GM21737 (cell line): ENCODE measurements at regions not wholly inside any gene's neighbourhood (a gene's known extent, or its start where the extent isn't known, plus 50 kb on each side); places are given as distances from the start of the nearest gene placed in this dataset.
"Not testable (repeated sequence)": the region's sequence is repeated elsewhere in the genome, so short reads cannot be mapped to it uniquely, and the experiment has no call there.

ENCODE experiments used
- ATAC-seq: cut with Tn5 transposase; IDR thresholded peaks from one replicate; pipeline ENCODE4 v1.9.1; 2021; ENCODE audit warnings: mild to moderate bottlenecking, moderate library complexity; ENCODE audit not compliant: unreplicated experiment

DNA sequence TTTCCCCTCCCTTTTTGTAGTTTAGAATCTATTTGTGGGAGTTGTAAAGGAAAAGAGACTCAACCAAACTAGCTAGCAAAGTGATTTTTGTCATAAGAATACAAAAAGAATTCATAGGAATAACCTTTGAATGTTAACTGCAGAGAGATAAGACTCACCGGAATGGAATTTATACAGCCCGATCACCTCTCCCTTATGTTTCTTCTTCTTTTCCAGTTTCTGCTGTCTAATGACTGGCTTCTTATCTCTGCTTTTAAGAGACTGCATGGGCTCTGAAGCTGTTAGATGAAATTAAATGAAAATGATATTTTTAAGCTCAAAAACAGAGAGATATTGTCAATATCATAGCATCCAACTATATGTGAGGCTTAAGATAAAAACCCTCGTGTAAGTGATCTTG lies 1095.9 kb downstream of the REEP3 start:
- ATAC-seq, result no peak

DNA sequence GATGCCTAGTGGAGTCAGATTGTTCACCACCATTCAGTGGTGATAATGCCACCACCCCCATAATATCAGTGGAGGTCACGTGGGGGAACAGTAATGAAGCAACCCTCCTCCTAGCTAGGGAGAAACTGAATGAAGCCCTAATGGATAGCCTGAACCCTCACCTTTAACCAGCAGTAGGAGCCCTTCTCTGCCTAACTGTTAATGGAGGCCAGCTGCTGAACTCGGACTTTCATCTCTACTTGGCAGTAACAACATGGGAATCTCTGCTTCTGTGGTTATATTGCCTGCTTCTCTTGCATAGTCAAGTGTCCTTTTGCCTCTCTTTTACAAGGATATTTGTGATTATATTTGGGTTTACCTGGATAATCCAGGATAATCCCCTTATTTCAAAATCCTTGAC lies 1097.9 kb downstream of the REEP3 start:
- no peak for ATAC-seq

GRCh38 chr10:64626924-64627323 lies 1105.7 kb downstream of the REEP3 start:
- ATAC-seq, result no peak

GRCh38 chr10:64630534-64630933 lies 1109.3 kb downstream of the REEP3 start:
- ATAC-seq, result no peak

GRCh38 chr10:64635906-64636305 lies 1114.7 kb downstream of the REEP3 start:
- no peak for ATAC-seq

DNA sequence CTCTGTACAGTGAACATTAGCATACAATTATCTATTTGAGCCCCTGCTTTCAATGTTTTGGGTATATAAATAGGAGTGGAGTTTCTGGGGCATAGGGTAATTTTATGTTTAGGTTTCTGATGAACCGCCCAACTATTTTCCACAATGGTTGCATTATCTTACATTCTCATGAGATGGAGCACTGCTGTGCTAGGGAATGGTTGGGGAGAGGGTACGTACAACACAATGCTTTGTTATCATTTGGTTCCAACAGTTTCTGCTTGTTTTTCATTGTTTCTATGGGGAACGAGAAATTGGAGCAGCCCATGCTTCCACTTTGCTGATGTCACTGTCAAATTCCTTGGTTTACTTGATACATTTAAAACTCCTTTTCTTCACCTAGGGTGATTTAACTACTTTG lies 1115.3 kb downstream of the REEP3 start:
- no peak for ATAC-seq

DNA sequence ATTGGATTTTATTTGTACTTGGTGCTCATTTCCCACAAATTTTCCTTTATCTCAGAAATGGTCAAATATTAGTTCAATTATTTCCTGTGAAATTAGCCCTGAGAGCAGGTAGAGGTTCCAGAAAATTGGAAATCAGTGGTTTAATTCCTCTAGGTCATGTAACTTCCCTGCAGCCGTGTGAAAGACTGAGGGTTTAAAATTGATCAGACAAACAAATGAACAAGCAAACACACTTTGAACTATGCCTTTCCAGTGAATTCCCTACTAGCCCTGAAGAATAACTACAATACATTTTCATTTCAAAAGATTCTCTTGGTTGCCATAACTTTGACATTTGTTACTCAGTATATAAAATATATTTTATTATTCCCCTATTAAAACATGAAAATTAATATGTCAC lies 1116.7 kb downstream of the REEP3 start:
- no peak for ATAC-seq

- ATAC-seq, result no peak
These were observed 1127.7 kb downstream of the REEP3 start for GRCh38 chr10:64648915-64649314.

DNA sequence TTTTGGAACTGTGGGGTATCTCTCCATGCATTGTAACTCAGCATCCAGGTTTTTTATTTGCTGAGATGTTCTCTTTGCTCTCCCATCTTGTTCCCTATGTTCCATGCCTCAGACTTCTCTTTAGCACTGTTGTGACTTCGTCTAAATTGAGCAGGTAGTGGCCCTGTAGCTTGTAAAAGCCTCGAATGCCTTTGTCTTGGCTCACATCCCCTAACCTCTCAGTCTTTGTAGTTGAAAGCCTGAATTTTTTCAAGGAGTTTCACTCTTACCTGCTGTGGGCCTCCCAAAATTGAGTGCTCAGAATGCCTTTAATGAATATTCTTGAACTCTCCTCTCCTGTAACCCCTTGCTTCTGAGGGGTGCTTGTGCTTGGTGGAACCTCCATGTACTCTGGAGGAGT lies 1137.3 kb downstream of the REEP3 start:
- no peak for ATAC-seq

DNA sequence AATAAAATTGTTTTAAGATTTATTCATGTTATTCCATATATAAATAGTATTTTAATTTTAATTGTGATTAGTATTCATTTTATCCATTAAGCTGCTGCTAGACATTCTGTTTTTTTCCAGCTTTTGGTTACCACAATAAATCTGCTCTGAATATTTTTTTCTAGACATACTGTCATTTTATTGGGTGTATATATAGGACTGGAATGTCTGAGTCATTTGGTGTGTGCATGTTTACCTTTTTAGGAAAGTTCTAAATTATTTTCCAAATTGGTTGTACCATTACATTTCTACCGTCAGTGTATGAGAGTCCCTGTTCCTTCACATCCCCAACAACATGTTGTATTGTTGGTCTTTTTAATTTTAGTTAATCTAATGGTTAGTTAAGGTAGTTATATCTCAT lies 1138.1 kb downstream of the REEP3 start:
- ATAC-seq, result no peak

DNA sequence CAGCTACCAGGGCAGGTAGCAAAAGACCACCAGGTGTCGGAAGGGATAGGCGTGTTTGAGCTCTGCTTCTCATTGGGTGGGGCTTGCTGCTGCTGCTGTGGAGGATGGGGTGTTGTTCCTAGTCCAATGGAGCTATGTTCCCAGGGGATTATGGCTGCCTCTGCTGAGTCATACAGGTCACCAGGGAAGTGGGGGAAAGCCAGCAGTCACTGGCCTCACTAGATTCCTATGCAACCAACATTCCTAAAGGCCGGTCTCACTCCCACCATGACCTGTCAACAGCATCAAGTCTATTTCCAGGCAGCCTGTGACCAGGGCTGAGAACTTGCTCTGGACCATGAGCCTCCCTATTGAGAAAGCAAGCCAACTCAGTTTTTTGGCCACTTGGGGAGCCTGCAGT lies 1160.8 kb downstream of the REEP3 start:
- no peak for ATAC-seq

GRCh38 chr10:64690194-64690593 lies 1169.0 kb downstream of the REEP3 start:
- no peak for ATAC-seq

DNA sequence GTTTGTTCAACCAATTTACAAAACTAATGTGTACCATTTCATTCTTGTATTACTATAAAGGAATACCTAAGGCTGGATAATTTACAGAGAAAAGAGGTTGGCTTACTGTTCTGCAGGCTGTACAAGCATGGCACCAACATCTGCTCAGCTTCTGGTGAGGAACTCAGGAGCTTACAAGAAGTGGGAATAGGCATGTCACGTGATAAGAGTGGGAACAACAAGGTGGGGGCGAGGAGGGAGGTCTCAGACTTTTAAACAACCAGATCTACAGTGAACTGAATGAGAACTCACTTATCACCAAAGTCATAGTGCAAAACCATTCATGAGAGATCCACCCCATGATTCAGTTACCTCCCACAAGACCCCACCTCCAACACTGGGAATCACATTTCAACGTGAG lies 1178.0 kb downstream of the REEP3 start:
- no peak for ATAC-seq

GRCh38 chr10:64702086-64702485 lies 1180.9 kb downstream of the REEP3 start:
- ATAC-seq, result not testable (repeated sequence)

DNA sequence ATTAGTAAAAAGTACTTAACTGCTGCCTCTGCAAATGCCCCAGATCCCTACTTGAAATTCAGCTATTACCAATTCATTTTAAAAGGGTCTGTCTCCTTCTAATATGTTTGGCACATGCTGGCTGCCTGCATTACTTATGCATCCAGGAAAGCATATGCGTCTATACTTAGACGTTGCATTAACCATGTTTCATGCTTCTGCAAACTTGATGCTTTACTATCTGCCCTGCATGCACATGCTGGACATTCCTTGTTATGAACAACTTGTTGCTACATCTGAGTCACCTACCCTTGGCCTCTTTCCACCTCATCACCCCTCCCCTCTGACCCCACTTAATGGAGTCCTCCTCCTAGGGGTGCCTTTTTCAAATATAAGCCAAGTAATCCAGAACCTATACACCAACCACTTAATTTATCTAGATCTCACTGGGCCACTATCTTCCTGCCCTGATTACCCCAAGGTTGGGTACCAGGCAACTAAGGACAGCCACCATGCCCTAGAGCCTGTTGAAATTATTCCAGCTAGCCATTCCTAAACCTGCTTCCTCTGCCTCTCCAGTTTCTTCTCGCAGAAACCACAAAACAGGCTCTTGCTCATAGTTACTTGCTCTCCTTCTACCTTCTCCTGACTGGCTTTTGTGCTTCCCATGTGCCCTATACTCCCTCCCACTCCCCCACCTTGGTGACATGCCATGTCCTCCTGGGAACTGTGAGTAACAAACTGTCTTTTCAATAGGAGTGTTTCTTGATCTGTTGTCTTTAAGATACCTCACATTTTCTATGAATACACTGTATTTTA lies 1187.9 kb downstream of the REEP3 start:
- ATAC-seq, result no peak

DNA sequence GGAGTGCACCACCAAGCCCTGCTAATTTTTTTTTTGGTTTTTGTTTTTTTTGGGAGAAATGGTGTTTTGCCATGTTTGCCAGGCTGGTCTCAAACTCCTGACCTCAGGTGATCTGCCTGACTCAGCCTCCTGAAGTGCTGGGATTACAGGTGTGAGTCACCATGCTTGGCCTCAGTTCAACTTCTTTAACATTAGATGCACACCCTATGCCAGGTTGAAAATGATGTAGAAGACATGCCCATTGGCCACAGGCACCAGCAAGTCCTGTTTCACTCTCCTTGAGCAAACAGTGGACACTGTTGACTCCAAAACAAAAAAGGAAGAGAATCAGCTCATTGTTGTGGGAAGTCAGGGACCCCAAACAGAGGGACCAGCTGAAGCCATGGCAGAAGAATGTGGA lies 1205.3 kb downstream of the REEP3 start:
- no peak for ATAC-seq

DNA sequence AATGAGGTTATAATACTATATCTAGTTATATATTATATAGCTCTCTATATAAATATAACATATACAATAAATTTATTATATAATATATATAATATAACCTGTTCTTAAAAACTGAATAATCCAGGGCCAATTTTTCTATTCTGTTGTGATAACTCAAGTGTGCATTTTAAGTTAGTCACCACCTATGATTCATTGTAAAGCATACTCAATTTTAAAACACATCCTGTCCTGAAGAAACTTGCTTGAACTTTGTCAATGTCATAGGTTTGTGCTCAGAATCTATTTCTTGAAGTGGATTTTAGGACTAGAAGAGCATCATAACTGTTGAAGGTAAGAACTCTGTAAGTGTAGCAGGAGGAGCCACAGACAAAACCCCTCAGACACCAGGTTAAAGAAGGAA lies 1209.8 kb downstream of the REEP3 start:
- no peak for ATAC-seq

DNA sequence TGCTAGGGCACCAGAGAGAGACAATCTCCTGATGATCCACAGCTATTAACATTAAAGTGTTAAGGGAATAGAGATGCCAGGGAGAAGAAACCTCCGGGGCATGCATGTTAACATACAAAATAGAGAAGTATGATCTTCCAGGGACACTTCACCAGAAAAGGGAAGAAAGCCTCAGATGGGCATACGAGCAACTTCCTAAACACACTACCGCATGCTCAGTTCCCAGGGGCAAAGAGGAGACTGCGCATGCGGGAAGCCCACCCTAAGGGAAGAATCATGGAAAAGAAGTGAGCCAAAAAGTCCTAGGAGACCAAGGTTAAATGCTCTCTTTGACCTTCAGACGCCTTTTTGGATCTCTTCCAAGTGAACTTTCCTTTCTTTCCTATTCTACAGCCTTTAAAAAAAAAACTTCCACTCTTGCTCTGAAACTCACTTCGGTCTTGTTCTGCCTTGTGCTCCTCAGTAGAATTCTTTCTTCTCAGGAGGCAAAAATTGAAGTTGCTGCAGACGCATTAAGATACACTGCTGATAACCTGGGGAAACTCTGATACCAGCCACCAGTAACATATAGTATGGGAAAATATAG lies 1211.3 kb downstream of the REEP3 start:
- peak; percentile 7 for ATAC-seq

DNA sequence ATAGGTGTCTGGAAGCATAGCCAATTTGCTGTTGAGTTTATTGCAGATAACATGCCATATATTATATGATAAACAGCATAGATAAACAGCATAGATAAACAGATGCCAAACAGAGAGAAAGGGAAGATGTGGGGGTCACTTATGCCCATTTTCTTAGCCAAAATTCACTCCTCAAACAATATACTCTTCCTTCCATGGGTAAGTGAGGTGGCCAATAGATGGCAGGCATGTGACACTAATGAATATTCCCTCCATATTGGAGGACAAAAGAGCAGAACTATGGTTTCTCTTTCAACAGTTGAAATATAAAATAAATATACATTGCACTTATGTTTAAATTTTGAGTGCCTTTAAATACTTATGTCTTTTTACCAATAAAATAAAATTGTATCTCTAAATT lies 1212.8 kb downstream of the REEP3 start:
- no peak for ATAC-seq

GRCh38 chr10:64738462-64738861 lies 1217.3 kb downstream of the REEP3 start:
- ATAC-seq, result no peak

DNA sequence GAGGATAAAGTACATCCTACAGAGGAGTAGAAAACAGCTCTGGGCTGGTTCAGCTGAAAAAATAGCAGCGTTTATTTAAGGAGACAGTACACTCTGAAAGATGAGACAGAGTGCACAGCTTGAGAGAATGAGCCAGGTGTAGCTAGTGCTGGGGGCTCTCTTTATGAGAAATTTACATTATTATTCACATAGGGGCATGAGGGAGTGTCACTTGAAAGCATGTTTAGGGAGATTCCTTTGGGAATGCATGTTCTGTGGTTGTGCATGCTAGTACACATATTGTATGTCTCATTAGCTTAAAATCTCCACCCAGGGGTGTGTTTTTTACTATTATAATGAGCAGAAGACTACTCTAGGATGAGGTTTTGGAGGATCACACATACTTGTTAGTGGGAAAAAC lies 1224.4 kb downstream of the REEP3 start:
- ATAC-seq, result no peak

- no peak for ATAC-seq
These were observed 1229.5 kb downstream of the REEP3 start for GRCh38 chr10:64750672-64751071.

- ATAC-seq, result no peak
These were observed 1232.3 kb downstream of the REEP3 start for GRCh38 chr10:64753516-64753915.
